HG02642 (cell line): ENCODE measurements at regions not wholly inside any gene's neighbourhood (a gene's known extent, or its start where the extent isn't known, plus 50 kb on each side); places are given as distances from the start of the nearest gene placed in this dataset.

Experiments used
- ATAC-seq: cut with Tn5 transposase; IDR thresholded peaks from one replicate; pipeline ENCODE4 v1.9.1; 2021; ENCODE audit warnings: mild to moderate bottlenecking; ENCODE audit not compliant: unreplicated experiment, poor library complexity

- ATAC-seq: no peak
These were observed 268.0 kb upstream of the JARID2 start for GRCh38 chr6:14977747-14978382.

GRCh38 chr6:14981960-14982359 lies 263.9 kb upstream of the JARID2 start:
- no peak for ATAC-seq

GRCh38 chr6:14983599-14984518 lies 262.0 kb upstream of the JARID2 start:
- no peak for ATAC-seq

- ATAC-seq: no peak
These were observed 261.4 kb upstream of the JARID2 start for GRCh38 chr6:14984519-14984853.

GRCh38 chr6:14985366-14985765 lies 260.5 kb upstream of the JARID2 start:
- ATAC-seq: no peak

GRCh38 chr6:14986370-14986769 lies 259.5 kb upstream of the JARID2 start:
- ATAC-seq: no peak

GRCh38 chr6:14987490-14987889 lies 258.4 kb upstream of the JARID2 start:
- ATAC-seq: no peak

GRCh38 chr6:14992382-14992781 lies 253.5 kb upstream of the JARID2 start:
- ATAC-seq: no peak

- no peak for ATAC-seq
These were observed 250.7 kb upstream of the JARID2 start for GRCh38 chr6:14995208-14995607.

- ATAC-seq: no peak
These were observed 249.8 kb upstream of the JARID2 start for GRCh38 chr6:14995966-14996602.

GRCh38 chr6:14996892-14997291 lies 249.0 kb upstream of the JARID2 start:
- no peak for ATAC-seq

GRCh38 chr6:14997507-14997906 lies 248.4 kb upstream of the JARID2 start:
- ATAC-seq: no peak

- no peak for ATAC-seq
These were observed 246.8 kb upstream of the JARID2 start for GRCh38 chr6:14999106-14999505.

- ATAC-seq: no peak
These were observed 244.5 kb upstream of the JARID2 start for GRCh38 chr6:15001326-15001910.

GRCh38 chr6:15008269-15008668 lies 237.6 kb upstream of the JARID2 start:
- ATAC-seq: no peak

- ATAC-seq: no peak
These were observed 230.9 kb upstream of the JARID2 start for GRCh38 chr6:15014958-15015357.

GRCh38 chr6:15016813-15017212 lies 229.1 kb upstream of the JARID2 start:
- no peak for ATAC-seq

GRCh38 chr6:15017261-15017660 lies 228.6 kb upstream of the JARID2 start:
- no peak for ATAC-seq

- ATAC-seq: no peak
These were observed 228.1 kb upstream of the JARID2 start for GRCh38 chr6:15017803-15018202.

- no peak for ATAC-seq
These were observed 225.6 kb upstream of the JARID2 start for GRCh38 chr6:15020119-15020770.
